MG63 (cell line): ENCODE measurements at regions not wholly inside any gene's neighbourhood (a gene's known extent, or its start where the extent isn't known, plus 50 kb on each side); places are given as distances from the start of the nearest gene placed in this dataset.

Experiments used
- DNase-seq: peaks from one replicate; pipeline ENCODE4 v3.0.0-alpha.2; 2020
- H3K27me3 ChIP-seq: fragments of 250-450 bp; sonication (Bioruptor Pico); 2 replicates; pipeline ENCODE4 v1.5.1; 2020; ENCODE audit warnings: mild to moderate bottlenecking, moderate library complexity
- H3K36me3 ChIP-seq: fragments of 250-450 bp; sonication (Bioruptor Pico); 2 replicates; pipeline ENCODE4 v1.5.1; 2020; ENCODE audit warnings: mild to moderate bottlenecking, moderate library complexity
- H3K4me3 ChIP-seq: fragments of 250-450 bp; sonication (Bioruptor Pico); 2 replicates; pipeline ENCODE4 v1.5.1; 2020; ENCODE audit warnings: mild to moderate bottlenecking, moderate library complexity
- H3K9me3 ChIP-seq: fragments of 250-450 bp; sonication (Bioruptor Pico); 2 replicates; pipeline ENCODE4 v1.5.1; 2020; ENCODE audit warnings: mild to moderate bottlenecking, moderate library complexity

DNA sequence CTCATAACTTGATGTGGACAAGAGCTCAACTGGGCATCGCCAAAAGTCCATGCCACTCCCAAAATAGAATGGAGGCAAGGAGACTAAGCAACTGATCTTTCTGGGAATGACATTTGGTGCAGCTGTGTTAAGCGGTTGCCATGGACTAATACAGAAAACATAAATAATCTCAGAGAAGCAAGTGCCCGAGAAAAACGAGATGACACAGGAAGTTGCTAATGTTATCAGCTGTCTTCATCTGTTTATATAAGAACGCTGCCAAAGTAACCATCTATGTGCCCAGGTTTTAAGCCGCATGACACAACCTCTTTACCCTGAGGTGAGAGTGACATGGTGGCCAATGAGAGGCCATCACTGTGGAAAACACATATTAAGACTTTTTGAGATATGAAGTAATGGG is 54.9 kb upstream of the SACS start:
- H3K27me3 ChIP-seq = no peaks in the 10 kb centered on the region
- H3K36me3 ChIP-seq = no peaks in the 10 kb centered on the region
- no peak for DNase-seq
- H3K4me3 ChIP-seq = no peak overlapping the region
- no peaks in the 10 kb centered on the region; the same call in 1 of the 2 replicates for H3K9me3 ChIP-seq

DNA sequence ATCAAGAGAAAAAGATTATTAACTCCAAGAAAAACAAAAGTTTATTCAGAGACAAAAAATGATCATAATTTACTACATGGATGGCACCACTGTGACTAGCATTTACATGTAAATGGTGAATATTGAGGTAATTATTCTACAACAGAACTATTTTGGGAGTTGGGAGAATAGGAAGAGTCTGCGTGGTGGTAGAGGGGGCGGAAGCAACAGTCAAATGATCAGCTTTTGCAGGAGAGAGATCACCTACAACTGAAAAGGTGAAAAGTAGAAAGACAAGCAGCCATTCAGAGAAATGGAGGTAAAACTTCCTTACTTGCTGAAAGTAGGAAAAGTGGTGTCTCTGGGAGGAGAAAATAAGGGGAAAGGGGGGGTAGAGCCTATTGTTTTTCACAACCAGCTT is 62.8 kb upstream of the SACS start:
- Histone ChIP-seq H3K36me3 (no peaks in the 10 kb centered on the region), H3K9me3 (no peaks in the 10 kb centered on the region), H3K27me3 (no peaks in the 10 kb centered on the region), H3K4me3 (no peak overlapping the region)
- no peak for DNase-seq

DNA sequence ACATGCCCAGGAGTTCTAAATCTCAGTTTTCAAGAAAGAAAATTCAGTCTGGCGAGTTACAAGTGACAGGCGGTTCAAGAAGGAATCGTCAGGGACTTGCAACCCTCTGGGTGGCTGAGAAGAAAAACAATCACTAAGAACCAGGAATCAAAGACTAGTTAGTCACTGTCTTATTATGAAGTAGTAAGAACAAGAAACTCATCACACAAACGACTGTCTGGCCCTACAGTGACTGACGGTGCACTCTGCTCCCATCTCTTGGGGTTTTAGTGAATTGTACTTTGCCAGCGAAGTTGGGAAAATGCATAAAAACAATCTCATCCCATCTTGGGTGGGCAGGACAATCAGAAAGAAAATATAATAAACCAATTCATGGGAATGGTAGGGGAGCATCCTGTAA is 63.7 kb upstream of the SACS start:
- H3K9me3 ChIP-seq = no peaks in the 10 kb centered on the region
- H3K36me3 ChIP-seq = no peaks in the 10 kb centered on the region
- no peak overlapping the region for H3K4me3 ChIP-seq
- no peak for DNase-seq
- no peaks in the 10 kb centered on the region for H3K27me3 ChIP-seq

DNA sequence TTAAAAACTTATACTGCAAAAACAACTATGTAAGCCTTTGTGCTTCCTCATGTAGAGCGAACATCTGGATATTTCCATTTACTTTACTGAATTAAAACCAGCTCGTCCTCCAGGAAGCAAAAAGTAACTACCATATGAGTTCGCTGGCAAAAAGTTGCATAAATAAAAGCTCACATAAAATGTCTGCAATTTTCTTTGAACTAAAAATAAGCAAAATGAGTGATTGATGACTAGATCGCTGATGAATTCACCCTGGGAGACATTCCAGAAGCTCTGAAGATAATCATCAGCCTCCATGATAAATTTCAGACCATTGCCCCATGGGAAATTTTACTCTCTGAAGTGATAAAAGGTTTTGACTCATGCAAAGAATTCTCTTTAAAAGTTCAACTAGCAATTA is 67.3 kb upstream of the SACS start:
- DNase-seq = peak; percentile 31
- Histone ChIP-seq H3K9me3 (no peaks in the 10 kb centered on the region), H3K36me3 (no peaks in the 10 kb centered on the region), H3K4me3 (no peak overlapping the region), H3K27me3 (no peaks in the 10 kb centered on the region)

DNA sequence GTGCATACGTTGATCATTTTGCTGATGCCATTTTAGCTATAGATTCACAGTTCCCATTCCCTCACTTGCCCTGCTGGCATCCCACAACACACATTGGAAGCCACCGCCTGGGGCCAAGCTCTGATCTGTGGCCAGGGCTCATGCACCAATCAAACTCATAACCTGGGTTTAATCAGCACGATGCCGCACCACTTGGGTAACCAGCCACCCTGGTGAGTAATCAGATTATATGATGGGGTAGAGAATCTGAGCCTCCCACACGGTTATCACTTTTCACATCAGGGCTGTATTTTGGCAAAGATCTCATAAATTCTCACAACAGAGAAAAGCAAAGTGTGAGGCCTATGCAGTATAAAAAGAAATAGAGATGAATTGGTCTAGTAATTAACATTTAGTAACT is 66.0 kb upstream of the TNFRSF19 start:
- no peaks in the 10 kb centered on the region for H3K27me3 ChIP-seq
- H3K9me3 ChIP-seq = no peaks in the 10 kb centered on the region
- no peak overlapping the region for H3K4me3 ChIP-seq
- DNase-seq = peak; percentile 81
- H3K36me3 ChIP-seq = no peaks in the 10 kb centered on the region; the same call in 1 of the 2 replicates

DNA sequence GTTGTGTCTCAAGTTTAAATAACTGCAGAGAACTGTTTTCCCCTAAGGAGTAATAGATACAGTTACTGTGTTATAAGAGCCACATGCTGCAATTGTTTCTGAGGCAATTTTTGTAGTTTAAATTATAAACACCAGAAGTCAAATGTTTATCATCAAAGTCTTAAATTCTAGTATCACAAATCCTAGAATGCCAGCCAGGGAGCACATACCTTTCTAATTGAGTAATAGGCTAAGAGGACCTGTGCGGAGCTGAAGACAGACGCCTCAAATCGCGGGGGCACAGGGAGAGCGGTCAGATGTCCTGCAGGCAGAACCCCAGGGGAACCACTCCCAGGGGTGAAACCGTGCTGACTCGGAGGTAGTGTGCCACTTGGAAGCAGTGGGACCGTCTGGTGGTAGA is 65.2 kb upstream of the TNFRSF19 start:
- DNase-seq = peak; percentile 84
- H3K9me3 ChIP-seq = no peaks in the 10 kb centered on the region
- no peaks in the 10 kb centered on the region; the same call in 1 of the 2 replicates for H3K36me3 ChIP-seq
- peak overlapping the region; percentile 3; the same call in 1 of the 2 replicates for H3K4me3 ChIP-seq
- H3K27me3 ChIP-seq = no peaks in the 10 kb centered on the region

DNA sequence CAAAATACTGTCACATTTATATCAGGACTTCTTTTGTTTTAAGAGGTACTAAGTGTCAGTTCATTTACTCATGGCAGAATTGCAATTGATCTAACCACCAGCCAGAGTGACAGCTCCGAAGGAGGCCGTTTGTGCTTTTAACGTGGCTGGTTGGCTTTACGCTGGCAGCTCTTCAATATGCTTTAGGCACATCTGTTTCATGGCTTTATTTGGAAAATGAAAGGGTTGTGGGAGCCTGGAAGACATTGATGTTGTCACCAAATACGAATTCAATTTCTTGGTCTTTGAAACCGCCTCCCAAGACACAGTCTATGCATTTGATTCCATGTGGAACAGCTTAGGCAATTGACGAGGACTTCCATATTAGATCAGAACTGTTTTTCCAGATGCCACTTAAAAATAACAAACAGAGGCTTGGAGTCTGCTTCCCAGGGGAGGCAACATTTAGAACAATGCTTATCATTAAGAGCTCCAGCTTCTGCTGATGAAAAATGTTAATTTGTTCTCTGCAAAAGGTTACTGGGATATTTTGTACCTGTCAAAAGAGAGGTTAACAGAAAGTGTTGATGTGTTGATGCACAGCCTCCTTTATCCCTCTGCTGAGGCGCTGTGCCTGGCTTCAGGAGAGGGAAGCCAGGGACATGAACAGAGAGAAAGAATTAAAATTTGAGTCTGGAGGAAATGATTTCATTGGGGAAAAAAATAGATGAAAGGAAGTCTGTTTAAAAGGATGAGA is 64.0 kb upstream of the TNFRSF19 start:
- no peaks in the 10 kb centered on the region for H3K27me3 ChIP-seq
- no peaks in the 10 kb centered on the region; the same call in 1 of the 2 replicates for H3K36me3 ChIP-seq
- no peak overlapping the region for H3K4me3 ChIP-seq
- no peak for DNase-seq
- H3K9me3 ChIP-seq = no peaks in the 10 kb centered on the region

DNA sequence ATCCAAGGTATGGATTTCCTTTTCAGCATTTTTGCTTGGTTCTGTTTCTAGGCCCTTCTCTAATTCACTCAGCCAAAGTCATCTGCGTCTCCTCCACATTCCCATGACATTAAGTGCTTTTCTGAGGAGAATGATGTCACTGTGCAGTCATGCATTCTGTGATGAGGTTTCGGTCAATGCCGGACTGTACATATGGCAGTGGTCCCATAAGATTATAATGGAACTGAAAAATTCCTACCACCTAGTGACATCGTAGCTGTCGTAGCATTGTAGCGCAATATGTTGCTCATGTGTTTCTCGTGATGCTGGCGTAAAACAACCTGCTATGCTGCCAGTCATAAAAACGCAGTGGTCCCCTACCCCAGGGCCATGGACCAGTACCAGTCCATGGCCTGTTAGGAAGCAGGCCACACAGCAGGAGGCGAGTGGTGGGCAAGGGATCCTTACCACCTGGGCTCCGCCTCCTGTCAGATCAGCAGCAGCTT is 63.4 kb upstream of the TNFRSF19 start:
- Histone ChIP-seq H3K4me3 (no peak overlapping the region), H3K27me3 (no peaks in the 10 kb centered on the region), H3K36me3 (no peaks in the 10 kb centered on the region; the same call in 1 of the 2 replicates), H3K9me3 (no peaks in the 10 kb centered on the region)
- DNase-seq = peak; percentile 52

DNA sequence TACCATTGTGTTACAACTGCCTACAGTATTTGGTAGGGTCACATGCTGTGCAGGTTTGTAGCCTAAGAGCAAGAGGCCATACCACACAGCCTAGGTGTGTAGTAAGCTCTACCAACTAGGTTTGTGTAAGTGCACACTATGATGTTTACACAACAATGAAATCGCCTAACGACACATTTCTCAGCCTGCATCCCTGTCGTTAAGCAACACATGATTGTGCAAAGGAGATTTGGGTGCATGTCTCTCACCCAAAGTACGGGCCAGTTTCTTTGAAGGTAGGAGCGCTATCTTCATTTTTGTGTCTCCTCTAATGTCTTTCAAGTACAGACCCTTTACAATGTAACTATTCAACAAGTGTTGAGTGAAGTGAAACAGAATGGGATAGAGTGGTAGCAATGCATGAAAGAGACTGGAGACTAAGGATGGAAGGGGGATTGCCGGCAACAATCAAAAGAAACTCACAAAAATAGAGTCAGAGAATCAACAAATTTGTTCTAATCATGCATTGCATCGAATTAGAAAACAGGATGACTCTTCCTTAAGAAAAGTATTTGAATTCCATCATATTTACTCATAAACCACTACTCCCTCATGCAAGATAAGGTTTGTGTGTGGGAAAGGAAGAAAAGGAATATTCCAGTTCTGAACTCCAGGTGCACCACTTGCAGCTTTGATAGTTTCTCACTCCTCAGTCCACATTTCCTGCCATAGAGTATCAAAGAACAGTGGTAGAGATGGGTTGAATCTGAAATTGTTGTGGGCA is 60.2 kb upstream of the TNFRSF19 start:
- Histone ChIP-seq H3K4me3 (no peak overlapping the region), H3K9me3 (no peaks in the 10 kb centered on the region), H3K36me3 (no peaks in the 10 kb centered on the region; the same call in 1 of the 2 replicates), H3K27me3 (no peaks in the 10 kb centered on the region)
- no peak for DNase-seq

DNA sequence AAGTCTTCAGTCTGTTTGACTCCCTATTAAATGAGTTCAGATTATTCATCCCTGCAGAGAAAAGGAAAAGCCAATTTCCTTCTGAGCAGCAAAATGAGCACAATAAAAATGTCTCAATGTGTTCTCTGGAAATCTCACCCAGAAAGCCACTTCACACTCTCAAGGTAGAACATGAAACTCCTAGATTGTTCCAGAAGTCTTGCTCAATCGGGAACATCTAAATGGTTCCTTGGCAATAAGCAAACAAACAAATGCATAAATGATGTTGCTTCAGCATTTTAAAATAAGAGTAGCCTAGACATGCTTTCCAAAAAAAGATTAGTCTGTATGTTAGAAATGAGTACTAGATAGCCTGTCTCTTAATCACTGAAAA is 59.7 kb upstream of the TNFRSF19 start:
- DNase-seq = no peak
- Histone ChIP-seq H3K27me3 (no peaks in the 10 kb centered on the region), H3K9me3 (no peaks in the 10 kb centered on the region), H3K36me3 (no peaks in the 10 kb centered on the region; the same call in 1 of the 2 replicates), H3K4me3 (no peak overlapping the region)

DNA sequence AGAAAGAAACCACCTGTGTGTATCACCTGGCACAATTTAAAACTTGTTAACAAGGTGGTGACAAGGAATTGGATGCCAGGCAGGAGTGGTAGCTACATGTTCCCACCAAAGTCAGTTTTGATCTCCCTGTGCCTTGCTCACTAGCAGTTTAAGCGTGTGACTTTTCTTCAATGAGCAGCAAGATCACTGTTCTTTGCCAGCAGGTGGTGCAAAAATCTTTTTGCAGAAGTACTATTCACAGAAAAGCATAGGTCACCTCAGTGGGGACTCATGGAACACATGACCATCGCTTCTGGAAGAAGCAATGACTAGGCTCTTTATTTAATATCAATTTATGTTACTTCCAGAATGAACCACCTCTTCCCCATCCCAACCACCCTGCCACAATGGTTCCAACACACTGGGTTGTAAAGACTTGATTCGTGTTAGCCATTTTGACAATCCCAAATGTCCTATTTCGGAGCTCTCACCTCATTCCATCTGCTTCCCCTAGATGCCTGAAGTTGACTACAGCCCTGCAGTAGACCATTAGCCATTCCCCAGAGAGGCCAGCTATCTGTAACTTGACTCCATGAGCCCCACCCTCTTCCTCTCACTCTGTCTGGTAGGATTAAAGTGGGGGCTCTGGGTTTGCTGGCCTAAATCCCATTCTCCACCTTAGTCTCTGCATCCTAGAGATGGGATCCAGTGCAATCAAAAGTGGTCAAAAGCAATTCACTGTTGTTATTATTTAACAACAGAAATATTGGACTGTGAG is 59.1 kb upstream of the TNFRSF19 start:
- DNase-seq = no peak
- H3K36me3 ChIP-seq = no peaks in the 10 kb centered on the region; the same call in 1 of the 2 replicates

DNA sequence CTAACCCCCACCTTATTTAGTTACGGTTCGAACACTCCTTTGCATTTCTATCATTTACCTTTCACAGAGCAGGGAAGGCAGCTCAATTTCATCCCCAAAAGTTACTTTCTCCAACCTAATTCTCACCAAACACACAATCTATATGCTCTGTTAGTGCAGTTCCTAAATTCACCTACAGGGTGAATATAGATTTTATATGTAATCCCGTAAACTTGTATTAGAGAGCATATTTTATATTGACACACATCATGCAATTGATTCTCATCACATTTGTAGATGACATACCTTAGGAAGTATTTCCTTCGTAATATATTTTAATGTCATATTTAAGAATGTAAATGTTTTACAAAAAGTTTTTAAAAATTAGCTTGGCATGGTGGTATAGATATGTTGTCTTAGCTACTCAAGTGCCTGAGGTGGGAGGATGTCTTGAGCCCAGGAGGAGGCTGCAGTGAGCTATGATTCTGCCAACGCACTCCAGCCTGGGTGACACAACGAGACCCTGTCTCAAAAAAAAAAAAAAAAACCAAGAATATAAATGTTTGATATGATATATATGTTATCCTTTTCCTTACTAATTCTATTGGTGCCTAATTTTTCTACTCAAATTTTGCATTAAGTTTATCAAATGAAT is 57.3 kb upstream of the TNFRSF19 start:
- Histone ChIP-seq H3K9me3 (no peaks in the 10 kb centered on the region), H3K36me3 (no peaks in the 10 kb centered on the region), H3K4me3 (no peak overlapping the region), H3K27me3 (no peaks in the 10 kb centered on the region)
- no peak for DNase-seq

More for the DNA sequence above, 59.1 kb upstream of the TNFRSF19 start:
- H3K27me3 ChIP-seq = no peaks in the 10 kb centered on the region
- no peak overlapping the region for H3K4me3 ChIP-seq
- no peaks in the 10 kb centered on the region for H3K9me3 ChIP-seq

DNA sequence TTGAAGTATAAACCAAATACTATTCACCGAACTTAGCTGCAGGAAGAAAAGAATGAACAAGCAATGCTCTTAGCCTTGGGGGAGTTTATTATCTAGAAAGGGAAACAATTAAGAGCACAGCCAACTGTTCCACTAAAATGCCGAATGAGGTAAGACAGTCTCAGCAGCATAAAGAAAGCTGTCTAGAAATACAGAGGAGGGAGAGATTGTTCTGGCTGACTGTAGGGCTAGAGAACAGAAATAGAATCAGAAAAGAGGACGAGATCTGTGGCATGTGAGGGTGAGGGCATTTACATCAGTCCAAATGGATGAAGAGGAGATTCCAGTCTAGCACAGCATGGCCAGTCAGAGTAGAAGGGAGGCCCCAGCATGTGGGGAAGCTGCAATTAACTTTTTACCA is 56.8 kb upstream of the TNFRSF19 start:
- no peak for DNase-seq
- Histone ChIP-seq H3K36me3 (no peaks in the 10 kb centered on the region), H3K9me3 (no peaks in the 10 kb centered on the region), H3K27me3 (no peaks in the 10 kb centered on the region), H3K4me3 (no peak overlapping the region)

DNA sequence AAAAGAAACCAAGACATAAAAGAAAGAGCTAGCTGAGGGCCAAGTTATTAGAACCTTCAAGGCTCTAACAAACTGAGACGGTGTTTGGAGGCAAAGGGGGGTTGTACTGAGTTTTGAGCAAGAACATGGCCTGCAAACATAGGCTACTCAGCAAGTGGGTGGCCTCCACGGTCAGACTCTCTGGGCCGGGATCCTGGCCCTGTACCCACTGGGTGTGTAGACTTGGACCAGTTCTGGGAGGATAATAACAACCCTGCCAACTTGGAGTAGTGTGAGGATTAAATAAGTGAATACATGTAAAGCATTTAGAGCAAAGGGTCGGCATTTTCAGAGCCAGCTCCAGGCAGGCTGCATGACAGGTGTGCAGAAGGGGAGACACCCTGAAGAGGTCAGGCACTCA is 56.1 kb upstream of the TNFRSF19 start:
- Histone ChIP-seq H3K4me3 (no peak overlapping the region), H3K36me3 (no peaks in the 10 kb centered on the region), H3K9me3 (no peaks in the 10 kb centered on the region), H3K27me3 (no peaks in the 10 kb centered on the region)
- no peak for DNase-seq

DNA sequence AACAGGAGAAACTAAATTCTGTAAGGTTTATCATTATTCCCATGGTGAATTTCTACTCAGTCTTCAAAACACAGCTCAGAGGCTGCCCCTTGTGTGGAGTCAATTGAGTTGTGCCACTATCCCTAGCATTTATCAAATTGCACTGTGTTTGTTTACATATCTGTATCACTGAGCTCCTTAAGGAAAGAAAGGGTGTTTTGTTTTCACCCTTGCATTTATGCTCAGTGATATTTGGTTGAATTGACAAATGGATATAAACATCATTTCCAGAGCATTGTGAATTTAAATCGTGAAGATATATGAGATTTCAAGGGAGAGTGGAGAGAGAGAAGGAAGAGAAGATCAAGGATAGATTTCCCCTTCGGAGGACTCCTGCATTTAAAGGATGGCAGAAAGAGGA is 55.1 kb upstream of the TNFRSF19 start:
- no peaks in the 10 kb centered on the region for H3K27me3 ChIP-seq
- no peak for DNase-seq
- H3K36me3 ChIP-seq = no peaks in the 10 kb centered on the region
- H3K4me3 ChIP-seq = no peak overlapping the region
- H3K9me3 ChIP-seq = no peaks in the 10 kb centered on the region

DNA sequence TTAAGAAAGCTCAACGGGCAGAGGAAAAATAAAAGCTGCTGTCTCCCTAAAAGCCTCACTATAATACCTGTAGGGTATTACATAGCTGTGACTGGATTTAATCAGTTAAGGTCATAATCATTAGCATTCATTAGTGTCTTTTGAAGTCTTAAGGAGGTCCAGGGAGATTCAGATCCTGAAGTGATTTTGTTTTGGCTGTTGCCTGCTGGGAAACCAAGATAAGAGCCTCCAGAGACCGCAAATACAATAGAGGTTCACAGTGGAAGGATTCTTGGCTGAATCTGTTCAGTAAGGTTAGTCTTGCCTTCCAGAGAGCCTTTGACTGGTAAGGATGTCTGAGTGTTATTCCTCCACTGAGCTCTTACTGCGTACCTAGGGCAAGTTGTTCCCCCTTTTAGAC is 54.0 kb upstream of the TNFRSF19 start:
- Histone ChIP-seq H3K9me3 (no peaks in the 10 kb centered on the region), H3K36me3 (no peaks in the 10 kb centered on the region), H3K4me3 (no peak overlapping the region), H3K27me3 (no peaks in the 10 kb centered on the region)
- DNase-seq = no peak

DNA sequence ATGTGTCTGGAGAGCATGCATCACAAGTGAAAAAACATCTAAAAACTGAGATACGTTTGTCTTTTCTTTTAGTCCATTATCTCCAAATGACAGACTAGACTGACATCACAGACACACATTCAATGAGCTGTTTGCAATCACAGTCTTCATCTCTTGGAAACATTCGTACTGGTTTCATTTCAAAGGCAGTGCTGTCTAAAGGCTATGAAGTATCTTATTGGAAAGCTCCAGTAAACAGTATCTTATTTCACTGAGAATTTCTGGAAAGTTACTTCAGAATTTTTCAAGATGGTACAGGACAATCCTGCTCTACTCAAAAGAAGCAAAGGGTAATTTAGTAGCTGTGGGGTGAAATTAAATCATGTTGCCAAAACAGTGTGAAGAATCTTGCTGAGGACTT is 53.5 kb upstream of the TNFRSF19 start:
- no peak for DNase-seq
- Histone ChIP-seq H3K9me3 (no peaks in the 10 kb centered on the region), H3K4me3 (no peak overlapping the region), H3K36me3 (no peaks in the 10 kb centered on the region), H3K27me3 (no peaks in the 10 kb centered on the region)
